Endodermal cell (in vitro differentiated cells): ENCODE measurements at regions not wholly inside any gene's neighbourhood (a gene's known extent, or its start where the extent isn't known, plus 50 kb on each side); places are given as distances from the start of the nearest gene placed in this dataset.
A peak's percentile ranks its signal among the peaks of the same experiment; 100 is the strongest.

Experiments
- DNase-seq: peaks from one replicate; pipeline ENCODE4 v3.0.0-alpha.2; 2017
- H3K27ac ChIP-seq: 2 replicates; pipeline ENCODE4 v1.5.1; 2013; ENCODE audit warnings: mild to moderate bottlenecking, low read depth, low read length, moderate library complexity
- H3K27me3 ChIP-seq: 2 replicates; pipeline ENCODE4 v1.6.1; 2013; ENCODE audit warnings: mild to moderate bottlenecking, low read length, moderate library complexity; ENCODE audit not compliant: insufficient read depth, control insufficient read depth, poor library complexity, severe bottlenecking
- H3K36me3 ChIP-seq: 2 replicates; pipeline ENCODE4 v1.7.0; 2013; ENCODE audit warnings: mild to moderate bottlenecking, low read length, moderate library complexity; ENCODE audit not compliant: control insufficient read depth, insufficient read depth
- H3K4me1 ChIP-seq: one replicate; pipeline ENCODE4 v1.7.0; 2013; ENCODE audit warnings: low read length; ENCODE audit not compliant: control insufficient read depth, insufficient read depth
- H3K4me3 ChIP-seq: 2 replicates; pipeline ENCODE4 v1.5.1; 2013; ENCODE audit warnings: mild to moderate bottlenecking, low read length, moderate library complexity
- H3K9ac ChIP-seq: 2 replicates; pipeline ENCODE4 v1.6.1; 2013; ENCODE audit warnings: mild to moderate bottlenecking, low read length, moderate library complexity; ENCODE audit not compliant: poor library complexity, severe bottlenecking; ENCODE audit errors: extremely low read depth
- H3K9me3 ChIP-seq: 2 replicates; pipeline ENCODE4 v1.6.1; 2013; ENCODE audit warnings: mild to moderate bottlenecking, low read length, moderate library complexity; ENCODE audit not compliant: control insufficient read depth
- H3K27ac Mint-ChIP-seq: 2 replicates; pipeline ENCODE4 v1.8.0; 2020; ENCODE audit warnings: mixed read lengths
- H3K27me3 Mint-ChIP-seq: 2 replicates; pipeline ENCODE4 v1.8.0; 2021; ENCODE audit warnings: mild to moderate bottlenecking, mixed read lengths; ENCODE audit not compliant: insufficient read depth
- H3K36me3 Mint-ChIP-seq: 2 replicates; pipeline ENCODE4 v1.8.0; 2020; ENCODE audit warnings: low read depth, mixed read lengths
- H3K4me1 Mint-ChIP-seq: 2 replicates; pipeline ENCODE4 v1.8.0; 2020; ENCODE audit warnings: mixed read lengths
- H3K4me3 Mint-ChIP-seq: 2 replicates; pipeline ENCODE4 v1.8.0; 2020; ENCODE audit warnings: mild to moderate bottlenecking, moderate library complexity, mixed read lengths
- H3K9me3 Mint-ChIP-seq: 2 replicates; pipeline ENCODE4 v1.8.0; 2020; ENCODE audit warnings: mild to moderate bottlenecking, mixed read lengths
- CTCF ChIP-seq: fragments of 200-600 bp; sonication (generic); conservative IDR thresholded peaks from 2 replicates; pipeline ENCODE4 v1.5.0; 2021; ENCODE audit warnings: antibody characterized with exemption, mild to moderate bottlenecking
- WGBS, 2 experiments: methylation state at CpG; one replicate each; pipeline versions ENCODE4 v1.1.5 to v1.1.7; 2013; ENCODE audit warnings: missing lambda C conversion rate in 2 of 2, mixed read lengths in 1 of 2; ENCODE audit not compliant: insufficient coverage in 1 of 2, insufficient read length in 1 of 2; 5-methylcytosine and 5-hydroxymethylcytosine counted together

GRCh38 chr22:27616033-27616432 lies 185.5 kb downstream of the MN1 start:
- Histone ChIP-seq H3K4me3 (no peak overlapping the region), H3K36me3 (no peaks in the 10 kb centered on the region), H3K27me3 (peaks cover 39% of the 10 kb centered on the region), H3K4me1 (no peaks in the 10 kb centered on the region), H3K9me3 (no peaks in the 10 kb centered on the region), H3K9ac (no peak overlapping the region), H3K27ac (no peak overlapping the region)
- Mint-ChIP-seq H3K9me3 (peaks cover 5% of the 10 kb centered on the region), H3K4me3 (no peak overlapping the region), H3K27me3 (peaks cover 71% of the 10 kb centered on the region), H3K36me3 (no peaks in the 10 kb centered on the region), H3K4me1 (peaks cover 2% of the 10 kb centered on the region), H3K27ac (no peak overlapping the region)
- DNase-seq, result no peak
- 81 to 100% methylated on average over 1 to 3 of the region's 3 CpGs for WGBS, 2 experiments
- TF ChIP-seq CTCF, result no peak

- Mint-ChIP-seq H3K27me3 (peaks cover 62% of the 10 kb centered on the region), H3K9me3 (peaks cover 5% of the 10 kb centered on the region), H3K4me3 (no peak overlapping the region), H3K36me3 (no peaks in the 10 kb centered on the region), H3K4me1 (peaks cover 2% of the 10 kb centered on the region), H3K27ac (no peak overlapping the region)
- peaks cover 4% of the 10 kb centered on the region for H3K4me1 ChIP-seq
- no peaks in the 10 kb centered on the region for H3K36me3 ChIP-seq
- H3K27me3 ChIP-seq, result peaks cover 39% of the 10 kb centered on the region
- no peak overlapping the region for H3K9ac ChIP-seq
- peak; percentile 51 for TF ChIP-seq CTCF
- no peak overlapping the region for H3K27ac ChIP-seq
- no peak overlapping the region for H3K4me3 ChIP-seq
- H3K9me3 ChIP-seq, result no peaks in the 10 kb centered on the region
- WGBS, 2 experiments, result 0 to 50% methylated on average over 1 to 2 of the region's 2 CpGs
- no peak for DNase-seq
Observed at GRCh38 chr22:27617214-27617881, 184.2 kb downstream of the MN1 start.

- no peak overlapping the region for H3K27ac Mint-ChIP-seq
- H3K4me1 ChIP-seq, result peaks cover 4% of the 10 kb centered on the region
- H3K4me1 Mint-ChIP-seq, result peaks cover 2% of the 10 kb centered on the region
- H3K4me3 Mint-ChIP-seq, result no peak overlapping the region
- H3K36me3 ChIP-seq, result no peaks in the 10 kb centered on the region
- WGBS, 2 experiments, result 91 to 95% methylated on average over 13 to 15 of the region's 15 CpGs
- no peak overlapping the region for H3K9ac ChIP-seq
- peaks cover 9% of the 10 kb centered on the region for H3K27me3 ChIP-seq
- H3K27ac ChIP-seq, result no peak overlapping the region
- H3K9me3 Mint-ChIP-seq, result peaks cover 5% of the 10 kb centered on the region
- no peaks in the 10 kb centered on the region for H3K9me3 ChIP-seq
- H3K36me3 Mint-ChIP-seq, result no peaks in the 10 kb centered on the region
- no peak for DNase-seq
- H3K27me3 Mint-ChIP-seq, result peaks cover 34% of the 10 kb centered on the region
- no peak overlapping the region for H3K4me3 ChIP-seq
- TF ChIP-seq CTCF, result no peak
Observed at GRCh38 chr22:27620367-27621154, 181.0 kb downstream of the MN1 start.
